Right forelimb (tissue), 1 donor: ENCODE measurements at regions not wholly inside any gene's neighbourhood (a gene's known extent, or its start where the extent isn't known, plus 50 kb on each side); places are given as distances from the start of the nearest gene placed in this dataset.
"Not testable (repeated sequence)": the region's sequence is repeated elsewhere in the genome, so short reads cannot be mapped to it uniquely, and the experiment has no call there.

Experiments
- DNase-seq: peaks from one replicate; pipeline ENCODE4 v3.0.0-alpha.2; 2018

GRCh38 chr11:39674024-39674423 lies 1785.4 kb downstream of the LRRC4C start:
- DNase-seq: no peak

- no peak for DNase-seq
These were observed 1790.8 kb downstream of the LRRC4C start for GRCh38 chr11:39668640-39669039.

DNA sequence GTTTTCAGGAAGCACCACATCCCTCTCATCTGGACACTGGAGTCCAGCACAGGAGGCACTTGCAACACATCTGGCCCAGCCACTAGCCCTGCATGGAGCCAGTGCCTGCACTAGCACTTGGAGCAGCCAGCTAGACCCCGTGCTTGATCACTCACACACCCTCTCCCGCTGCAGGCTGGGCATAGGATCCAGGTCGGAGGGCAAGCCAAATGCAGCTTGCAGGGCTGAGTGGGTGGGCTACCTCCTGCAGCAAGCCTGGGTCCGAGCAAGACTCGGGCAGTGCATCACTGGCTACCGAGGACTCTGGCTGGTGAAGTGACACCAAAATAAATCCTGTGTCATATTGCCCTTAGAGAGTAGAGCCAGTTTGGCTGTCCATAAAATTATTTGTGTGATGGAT lies 1795.4 kb downstream of the LRRC4C start:
- no peak for DNase-seq

- no peak for DNase-seq
These were observed 1797.6 kb downstream of the LRRC4C start for GRCh38 chr11:39661890-39662289.

DNA sequence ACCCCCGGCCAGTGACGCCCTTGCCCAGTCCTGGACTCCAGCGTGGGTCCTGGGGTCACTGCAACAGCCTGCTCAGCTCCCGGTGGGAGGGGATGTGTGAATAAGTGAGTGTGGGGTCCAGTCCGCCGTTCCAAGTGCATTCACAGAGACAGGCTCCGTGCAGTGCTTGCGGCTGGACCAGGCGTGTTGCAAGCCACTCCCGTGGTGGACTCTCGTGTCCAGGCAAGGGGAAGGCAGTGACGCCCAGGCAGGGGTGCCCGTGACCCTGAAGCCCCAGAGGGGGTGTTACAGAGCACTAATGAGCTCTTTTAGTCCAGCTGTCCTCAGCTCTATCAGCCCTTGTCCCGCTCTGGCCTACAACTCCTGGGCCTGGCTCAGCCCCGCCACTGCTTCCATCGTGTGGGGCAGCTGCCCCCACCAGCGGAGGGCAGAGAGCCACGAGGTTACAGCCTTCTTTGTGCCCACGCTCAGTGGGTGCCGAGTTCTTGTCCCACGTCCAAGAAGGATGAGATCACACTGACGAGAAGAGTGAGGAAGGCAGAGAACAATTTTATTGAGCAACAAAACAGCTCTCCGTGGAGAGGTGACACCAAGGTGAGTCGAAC lies 1807.5 kb downstream of the LRRC4C start:
- no peak for DNase-seq

DNA sequence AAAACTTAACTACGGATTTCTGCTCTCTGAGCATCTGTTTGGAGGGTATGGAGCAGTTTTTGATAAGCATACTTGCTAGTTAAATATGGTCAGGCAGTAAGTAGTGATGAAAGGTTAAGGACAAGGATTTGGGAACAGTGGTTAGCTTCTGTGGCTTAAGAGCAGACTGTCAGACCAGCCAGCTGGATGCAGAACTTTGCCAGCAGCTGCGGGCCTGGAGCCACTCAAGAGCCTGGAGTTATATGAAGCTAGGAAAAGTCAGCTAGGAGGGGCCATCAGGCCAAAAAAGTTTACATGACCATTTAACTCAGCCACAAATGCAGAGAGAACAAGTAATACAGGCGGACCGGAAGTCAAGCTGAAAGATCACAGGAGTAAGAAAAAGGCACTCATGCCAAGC lies 1817.7 kb downstream of the LRRC4C start:
- peak; percentile 50 for DNase-seq

DNA sequence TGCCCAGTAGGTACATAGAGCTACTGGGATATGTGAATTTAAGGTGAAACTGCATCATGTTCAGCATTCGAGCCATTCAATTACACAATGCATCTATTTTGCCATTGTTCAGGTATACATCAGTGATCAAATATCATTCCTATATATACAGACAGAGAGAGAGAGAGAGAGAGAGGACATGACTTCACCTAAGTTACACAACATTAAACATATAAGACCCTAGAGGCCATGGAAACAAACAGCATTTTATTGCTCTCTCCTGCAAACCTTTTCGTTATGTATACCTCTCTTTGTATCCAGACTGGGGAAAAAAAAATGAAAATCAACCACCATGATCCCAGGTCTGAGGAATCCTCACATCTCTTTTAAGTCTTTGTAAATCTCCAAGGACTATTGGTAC lies 1829.1 kb downstream of the LRRC4C start:
- no peak for DNase-seq

DNA sequence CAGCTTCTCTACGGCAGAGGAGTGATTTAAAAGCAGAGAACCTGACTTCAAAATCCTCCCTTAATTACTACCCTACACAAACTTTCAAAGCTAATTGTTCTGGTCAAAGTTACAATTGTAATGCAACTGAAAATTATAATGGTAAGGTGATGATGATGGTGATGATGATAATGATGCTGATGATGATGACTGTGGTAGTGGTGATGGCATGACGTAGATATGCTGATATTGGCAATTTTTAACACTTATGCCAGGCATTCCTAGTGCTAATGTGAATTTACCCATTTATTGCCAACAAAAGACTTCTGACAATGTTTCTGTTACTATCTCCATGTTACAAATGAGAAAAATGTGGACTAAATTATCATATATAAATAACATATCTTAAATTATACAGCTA lies 1831.1 kb downstream of the LRRC4C start:
- no peak for DNase-seq

DNA sequence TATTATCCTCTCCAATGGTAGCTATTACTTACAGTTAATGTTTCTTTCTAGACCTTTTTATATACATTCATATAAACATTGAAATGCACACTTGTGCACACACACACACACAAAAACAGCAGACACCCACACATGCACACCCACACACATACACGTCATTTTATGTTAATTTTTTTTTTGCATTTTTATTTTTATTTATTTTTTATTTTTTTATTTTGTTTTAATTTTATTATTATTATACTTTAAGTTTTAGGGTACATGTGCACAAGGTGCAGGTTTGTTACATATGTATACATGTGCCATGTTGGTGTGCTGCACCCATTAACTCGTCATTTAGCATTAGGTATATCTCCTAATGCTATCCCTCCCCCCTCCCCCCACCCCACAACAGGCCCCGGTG lies 1839.1 kb downstream of the LRRC4C start:
- not testable (repeated sequence) for DNase-seq

DNA sequence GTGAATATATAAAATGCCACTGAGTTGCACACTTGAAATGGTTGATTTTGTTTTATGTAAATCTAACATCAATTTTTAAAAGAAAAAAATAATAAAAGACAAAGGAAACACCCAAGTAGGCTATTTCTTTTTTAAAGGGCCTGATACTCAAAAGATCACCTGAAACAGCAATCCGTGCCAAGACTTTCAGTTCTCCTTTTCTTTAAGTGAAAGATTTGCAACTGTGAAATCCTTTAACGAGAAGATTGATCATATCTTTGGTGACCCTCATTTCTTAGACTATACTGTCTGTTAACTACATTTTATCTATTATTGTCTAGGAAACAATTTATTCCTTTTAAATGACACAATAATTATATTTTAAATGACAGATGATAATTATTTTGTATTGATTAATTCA lies 1841.5 kb downstream of the LRRC4C start:
- DNase-seq: no peak

- no peak for DNase-seq
These were observed 1870.1 kb downstream of the LRRC4C start for GRCh38 chr11:39589391-39589790.

DNA sequence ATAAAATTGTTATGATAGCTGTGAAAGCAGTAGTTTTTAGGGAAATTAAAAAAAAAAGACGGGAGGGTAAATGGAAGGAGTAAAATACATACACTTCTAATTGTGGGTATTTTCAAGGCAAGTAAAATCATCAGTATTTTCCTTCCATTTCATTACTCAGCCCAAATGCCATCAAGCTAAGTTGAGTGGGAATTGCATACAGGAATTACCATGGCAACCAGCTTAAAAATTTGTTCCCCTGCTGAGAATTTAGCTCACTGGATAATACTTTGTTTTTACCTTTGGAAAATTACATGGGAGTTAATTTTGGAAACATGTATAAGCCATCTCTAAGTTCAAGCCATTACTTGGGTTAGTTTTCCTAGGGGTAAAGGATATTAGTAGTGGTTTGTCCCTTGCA lies 1873.4 kb downstream of the LRRC4C start:
- DNase-seq: no peak

- no peak for DNase-seq
These were observed 1888.4 kb downstream of the LRRC4C start for GRCh38 chr11:39571081-39571480.

- DNase-seq: no peak
These were observed 1888.9 kb downstream of the LRRC4C start for GRCh38 chr11:39570526-39570925.

- DNase-seq: no peak
These were observed 1889.7 kb downstream of the LRRC4C start for GRCh38 chr11:39569789-39570188.

DNA sequence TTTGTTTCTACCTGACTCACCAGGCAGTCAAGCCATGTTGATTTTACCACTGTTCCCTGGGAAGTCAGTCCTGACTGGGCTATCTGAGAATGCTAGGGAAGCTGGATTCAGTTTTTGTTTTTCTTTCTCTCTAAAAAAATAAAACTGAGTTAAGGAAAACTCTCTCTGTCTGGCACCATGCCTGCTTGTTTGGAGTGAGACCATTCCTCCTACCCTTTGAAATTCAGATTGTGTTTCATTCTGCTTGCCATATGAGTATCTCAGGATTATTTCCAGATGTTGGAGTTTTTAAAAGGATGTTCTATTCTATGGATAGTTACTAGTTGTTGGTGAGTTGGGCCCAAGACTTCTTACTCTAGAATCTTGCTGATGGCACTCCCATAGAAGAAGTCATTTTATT lies 1917.0 kb downstream of the LRRC4C start:
- no peak for DNase-seq

GRCh38 chr11:39541945-39542351 lies 1917.5 kb downstream of the LRRC4C start:
- DNase-seq: no peak

- DNase-seq: not testable (repeated sequence)
These were observed 1923.1 kb downstream of the LRRC4C start for GRCh38 chr11:39536323-39536722.
